ENCODE measurements at regions not wholly inside any gene's neighbourhood (a gene's known extent, or its start where the extent isn't known, plus 50 kb on each side); places are given as distances from the start of the nearest gene placed in this dataset.

- in situ Hi-C loops (cut with MboI; ENCODE audit: low pct_ligation_motif_present in 1 of 4, low pct_unique_long_range_greater_than_20kb in 1 of 4, low sequenced_read_pairs in 3 of 4): no loop called here
- TF ChIP-seq EP300 (IDR thresholded peaks at IDR 0.05; ENCODE audit: low read depth) (no peak), POLR2AphosphoS5 (IDR thresholded peaks at IDR 0.05) (no peak), CTCF (IDR thresholded peaks at IDR 0.05) (no peak), POLR2A (IDR thresholded peaks at IDR 0.05) (no peak)
- Histone ChIP-seq H3K36me3 (no peaks in the 10 kb centered on the region), H3K4me3 (no peak overlapping the region), H3K27me3 (no peaks in the 10 kb centered on the region), H3K4me1 (no peaks in the 10 kb centered on the region), H3K9me3 (no peaks in the 10 kb centered on the region), H3K27ac (no peak overlapping the region)
- intact Hi-C loops (cut with DNase I; ENCODE audit: low total_unique reads): no loop called here
- DNase-seq: no peak
Observed at GRCh38 chr4:187493661-187494060, 501.9 kb upstream of the ZFP42 start.

- Histone ChIP-seq H3K4me1 (no peaks in the 10 kb centered on the region), H3K36me3 (no peaks in the 10 kb centered on the region), H3K27me3 (no peaks in the 10 kb centered on the region), H3K9me3 (no peaks in the 10 kb centered on the region), H3K27ac (no peak overlapping the region), H3K4me3 (no peak overlapping the region)
- TF ChIP-seq EP300 (IDR thresholded peaks at IDR 0.05; ENCODE audit: low read depth): no peak
- TF ChIP-seq POLR2AphosphoS5 (IDR thresholded peaks at IDR 0.05): no peak
- no peak for TF ChIP-seq POLR2A (IDR thresholded peaks at IDR 0.05)
- TF ChIP-seq CTCF (IDR thresholded peaks at IDR 0.05): no peak
- no peak for DNase-seq
- 81 to 100% methylated on average over 1 to 4 of the region's 4 CpGs for WGBS, 2 donors (ENCODE audit: low coverage in 1 of 2)
- intact Hi-C loops (cut with DNase I; ENCODE audit: low total_unique reads): no loop called here
- in situ Hi-C loops (cut with MboI; ENCODE audit: low pct_ligation_motif_present in 1 of 4, low pct_unique_long_range_greater_than_20kb in 1 of 4, low sequenced_read_pairs in 3 of 4): no loop called here
Observed at GRCh38 chr4:187499956-187500355, 495.6 kb upstream of the ZFP42 start.

GRCh38 chr4:187500796-187501195 lies 494.8 kb upstream of the ZFP42 start:
- 81 to 89% methylated on average over 1 of the region's 1 CpG for WGBS, 2 donors (ENCODE audit: low coverage in 1 of 2)
- no peak for DNase-seq
- no peaks in the 10 kb centered on the region for H3K36me3 ChIP-seq
- in situ Hi-C loops (cut with MboI; ENCODE audit: low pct_ligation_motif_present in 1 of 4, low pct_unique_long_range_greater_than_20kb in 1 of 4, low sequenced_read_pairs in 3 of 4) (no loop called here), intact Hi-C loops (cut with DNase I; ENCODE audit: low total_unique reads) (no loop called here)
- no peak overlapping the region for H3K4me3 ChIP-seq
- no peaks in the 10 kb centered on the region for H3K4me1 ChIP-seq
- no peak for TF ChIP-seq POLR2AphosphoS5 (IDR thresholded peaks at IDR 0.05)
- no peak for TF ChIP-seq POLR2A (IDR thresholded peaks at IDR 0.05)
- no peak for TF ChIP-seq CTCF (IDR thresholded peaks at IDR 0.05)
- no peak for TF ChIP-seq EP300 (IDR thresholded peaks at IDR 0.05; ENCODE audit: low read depth)
- H3K27ac ChIP-seq: no peak overlapping the region
- H3K9me3 ChIP-seq: no peaks in the 10 kb centered on the region
- H3K27me3 ChIP-seq: no peaks in the 10 kb centered on the region

GRCh38 chr4:187501731-187502130 lies 493.8 kb upstream of the ZFP42 start:
- Histone ChIP-seq H3K9me3 (no peaks in the 10 kb centered on the region), H3K27me3 (no peaks in the 10 kb centered on the region), H3K27ac (no peak overlapping the region), H3K36me3 (no peaks in the 10 kb centered on the region), H3K4me3 (no peak overlapping the region), H3K4me1 (no peaks in the 10 kb centered on the region)
- no peak for TF ChIP-seq POLR2AphosphoS5 (IDR thresholded peaks at IDR 0.05)
- no peak for TF ChIP-seq POLR2A (IDR thresholded peaks at IDR 0.05)
- no peak for TF ChIP-seq CTCF (IDR thresholded peaks at IDR 0.05)
- no peak for TF ChIP-seq EP300 (IDR thresholded peaks at IDR 0.05; ENCODE audit: low read depth)
- intact Hi-C loops (cut with DNase I; ENCODE audit: low total_unique reads): no loop called here
- in situ Hi-C loops (cut with MboI; ENCODE audit: low pct_ligation_motif_present in 1 of 4, low pct_unique_long_range_greater_than_20kb in 1 of 4, low sequenced_read_pairs in 3 of 4): no loop called here
- whole genome bisulfite sequencing, 2 donors (ENCODE audit: low coverage in 1 of 2): 92 to 100% methylated on average over 1 to 8 of the region's 8 CpGs
- no peak for DNase-seq

All from transverse colon (tissue), 4 donors.